K562 (cell line): ENCODE measurements at regions not wholly inside any gene's neighbourhood (a gene's known extent, or its start where the extent isn't known, plus 50 kb on each side); places are given as distances from the start of the nearest gene placed in this dataset.

ENCODE experiments used
- ATAC-seq: fragments of 200-7000 bp; cut with Tn5 transposase; 3 replicates; pipeline ENCODE4 v1.9.1; 2020; ENCODE audit warnings: moderate library complexity
- BruUV-seq: library from RNA; stranded (reverse); fragments of 400-500 nt; replicated peaks from 2 replicates; lab custom pipeline; 2021; lab: Mats Ljungman, UMichigan
- CTCF ChIA-PET: fragments of 300-600 bp; formaldehyde crosslinking; extraction: SDS; loops from one replicate; lab custom pipeline; 2021; ENCODE audit warnings: low intra/inter-chr PET ratio; lab: Yijun Ruan, JAX
- POLR2A ChIA-PET: fragments of 300-600, 350-650 bp; sonication (Branson Sonifier 250); formaldehyde crosslinking; extraction: SDS; loops from one replicate; lab custom pipeline; 2021; ENCODE audit warnings: antibody characterized with exemption, inconsistent platforms; lab: Yijun Ruan, JAX
- DNase-seq, 4 experiments: peaks; one replicate each; pipeline versions ENCODE4 v3.0.0 to v3.0.0-alpha.2; 2011 to 2018; ENCODE audit warnings: low spot score in 3 of 4, mixed read lengths in 3 of 4; ENCODE audit errors: extremely low read depth in 1 of 4
- FAIRE-seq: peaks from 2 replicates; lab custom pipeline; 2011; peaks lifted over from hg19 to GRCh38; lab: Jason Lieb, UNC
- H2AFZ ChIP-seq: 2 replicates; pipeline ENCODE4 v1.6.0; 2011; ENCODE audit warnings: low read depth, low read length, control low read depth, inconsistent platforms
- H3K27ac ChIP-seq: fragments of 200-600 bp; 3 replicates; pipeline ENCODE4 v1.8.0; 2011; ENCODE audit warnings: low read depth, mild to moderate bottlenecking, control low read depth, inconsistent platforms, low read length, moderate library complexity, mixed read lengths; ENCODE audit errors: extremely low read depth
- H3K27me3 ChIP-seq, 2 experiments: fragments of 300-600 bp in 1 of 2; 2 replicates in 1 of 2; 3 replicates in 1 of 2; pipeline versions ENCODE4 v1.6.0 to v1.8.0; 2011; ENCODE audit warnings: inconsistent platforms in 2 of 2, low read length in 2 of 2, mild to moderate bottlenecking in 1 of 2, mixed read lengths in 1 of 2, moderate library complexity in 1 of 2; ENCODE audit not compliant: control insufficient read depth in 2 of 2, insufficient read depth in 2 of 2
- H3K36me3 ChIP-seq: fragments of 300-600 bp; 3 replicates; pipeline ENCODE4 v1.8.0; 2011; ENCODE audit warnings: mild to moderate bottlenecking, low read length, inconsistent platforms; ENCODE audit not compliant: control insufficient read depth, insufficient read depth
- H3K4me1 ChIP-seq, 2 experiments: fragments of 200-600 bp in 1 of 2; replicated peaks in 1 of 2; 2 replicates in 1 of 2; 3 replicates in 1 of 2; pipeline versions ENCODE4 v1.5.1 to v1.8.0; 2011; ENCODE audit warnings: inconsistent platforms in 2 of 2, low read length in 2 of 2, mild to moderate bottlenecking in 1 of 2, mixed read lengths in 1 of 2, moderate library complexity in 1 of 2; ENCODE audit not compliant: control insufficient read depth in 2 of 2, insufficient read depth in 2 of 2
- H3K4me2 ChIP-seq: 2 replicates; pipeline ENCODE4 v1.6.1; 2011; ENCODE audit warnings: low read length, control low read depth, inconsistent platforms, mixed read lengths; ENCODE audit not compliant: insufficient read depth
- H3K4me3 ChIP-seq: fragments of 200-600 bp; sonication (generic), shearing (Covaris generic); 2 replicates; pipeline ENCODE4 v1.5.1; 2016; ENCODE audit warnings: control low read depth, inconsistent platforms
- H3K79me2 ChIP-seq: fragments of 200-600 bp; 3 replicates; pipeline ENCODE4 v1.8.0; 2011; ENCODE audit warnings: low read length, inconsistent platforms; ENCODE audit not compliant: control insufficient read depth, insufficient read depth
- H3K9ac ChIP-seq, 2 experiments: 2 replicates each; pipeline versions ENCODE4 v1.6.0 to v1.6.1; 2011; ENCODE audit warnings: low read depth in 2 of 2, low read length in 2 of 2, control low read depth in 1 of 2, inconsistent platforms in 1 of 2, mild to moderate bottlenecking in 1 of 2, mixed read lengths in 1 of 2; ENCODE audit not compliant: insufficient read depth in 1 of 2
- H3K9me1 ChIP-seq: one replicate; pipeline ENCODE4 v1.6.0; 2011; ENCODE audit warnings: inconsistent platforms, mild to moderate bottlenecking, low read length, moderate library complexity; ENCODE audit not compliant: control insufficient read depth, insufficient read depth
- H3K9me3 ChIP-seq: replicated peaks from 2 replicates; pipeline ENCODE4 v1.5.1; 2011; ENCODE audit warnings: low read depth, low read length, inconsistent platforms; ENCODE audit not compliant: control insufficient read depth, insufficient read depth
- H4K20me1 ChIP-seq: replicated peaks from 2 replicates; pipeline ENCODE4 v1.6.1; 2011; ENCODE audit warnings: low read length, inconsistent platforms, mixed read lengths; ENCODE audit not compliant: control insufficient read depth, insufficient read depth
- HMG20A ChIP-seq: fragments of 450-650 bp; formaldehyde crosslinking; conservative IDR thresholded peaks from 2 replicates; pipeline ENCODE4 v1.4.0; 2020; ENCODE audit warnings: mild to moderate bottlenecking, mixed read lengths
- POU5F1 ChIP-seq: fragments of 150-350 bp; IDR thresholded peaks from 2 replicates; pipeline ENCODE4 v1.6.1; 2014; ENCODE audit warnings: borderline replicate concordance, low read length, low read depth, mild to moderate bottlenecking; ENCODE audit not compliant: partially characterized antibody
- SIN3A ChIP-seq, 2 experiments: fragments of 150-350 bp in 1 of 2; IDR thresholded peaks; 2 replicates each; pipeline ENCODE4 v1.6.1; 2011 to 2016; ENCODE audit warnings: borderline replicate concordance in 2 of 2, low read depth in 2 of 2, low read length in 2 of 2, mild to moderate bottlenecking in 2 of 2, moderate library complexity in 2 of 2; ENCODE audit not compliant: control insufficient read depth in 1 of 2
- TAF7 ChIP-seq: fragments of 450-650 bp; IDR thresholded peaks from 2 replicates; pipeline ENCODE4 v1.6.1; 2016; ENCODE audit warnings: missing genetic modification characterization, missing compliant biosample characterization
- TCFL5 ChIP-seq: fragments of 250-450 bp; sonication (Bioruptor Pico); conservative IDR thresholded peaks from 2 replicates; pipeline ENCODE4 v1.6.1; 2021; ENCODE audit warnings: mild to moderate bottlenecking, moderate library complexity, matching md5 sums
- YY1 ChIP-seq, 3 experiments: IDR thresholded peaks; 2 replicates each; pipeline ENCODE4 v1.6.1; 2011; ENCODE audit warnings: low read length in 2 of 3, mild to moderate bottlenecking in 2 of 3, moderate library complexity in 2 of 3, borderline replicate concordance in 1 of 3, control low read depth in 1 of 3, low read depth in 1 of 3; ENCODE audit not compliant: insufficient read depth in 3 of 3, insufficient replicate concordance in 2 of 3, control insufficient read depth in 1 of 3, insufficient read length in 1 of 3; ENCODE audit errors: extremely low read depth in 1 of 3
- ZBED1 ChIP-seq: IDR thresholded peaks from 2 replicates; pipeline ENCODE4 v1.6.1; 2014
- ZNF316 ChIP-seq: fragments of 450-650 bp; IDR thresholded peaks from 2 replicates; pipeline ENCODE4 v1.6.1; 2016
- WGBS: fragments of 100-300 bp; shearing (Covaris generic); methylation state at CpG from one replicate; pipeline ENCODE4 v1.1.6; 2016; ENCODE audit warnings: low coverage, mixed read lengths; ENCODE audit not compliant: insufficient coverage; ENCODE audit errors: missing lambda C conversion rate; 5-methylcytosine and 5-hydroxymethylcytosine counted together
- in situ Hi-C: fragments of 300-500 bp; cut with MboI; formaldehyde crosslinking; loops from 4 replicates; pipeline ENCODE4 v1.15.0; 2018; ENCODE audit warnings: inconsistent platforms, mixed read lengths
- intact Hi-C: fragments of 100-400 bp; cut with micrococcal nuclease; formaldehyde crosslinking; loops from 2 replicates; pipeline ENCODE4 v1.14.2; 2022
- TF ChIP-seq, protein P1 (sequence below): fragments of 250-450 bp; sonication (Bioruptor Pico); IDR thresholded peaks from 2 replicates; pipeline ENCODE4 v1.5.0; 2021; ENCODE audit warnings: mild to moderate bottlenecking, moderate library complexity
- TF ChIP-seq, protein P2 (sequence below): fragments of 250-450 bp; sonication (Bioruptor Pico); IDR thresholded peaks from 2 replicates; pipeline ENCODE4 v1.9.0; 2021; ENCODE audit warnings: mild to moderate bottlenecking
- TF ChIP-seq, protein P3 (sequence below): sonication (generic); formaldehyde crosslinking; IDR thresholded peaks from 2 replicates; pipeline ENCODE4 v1.8.0; 2022; ENCODE audit warnings: mild to moderate bottlenecking, missing genetic modification reagents
- TF ChIP-seq, protein P4 (sequence below): sonication (generic); formaldehyde crosslinking; IDR thresholded peaks from 2 replicates; pipeline ENCODE4 v1.8.0; 2022; ENCODE audit warnings: mild to moderate bottlenecking, low read depth, missing genetic modification reagents
- TF ChIP-seq, protein P5 (sequence below): fragments of 250-450 bp; sonication (Bioruptor Pico); IDR thresholded peaks from 2 replicates; pipeline ENCODE4 v1.8.0; 2022; ENCODE audit warnings: moderate library complexity, mild to moderate bottlenecking, inconsistent platforms

DNA sequence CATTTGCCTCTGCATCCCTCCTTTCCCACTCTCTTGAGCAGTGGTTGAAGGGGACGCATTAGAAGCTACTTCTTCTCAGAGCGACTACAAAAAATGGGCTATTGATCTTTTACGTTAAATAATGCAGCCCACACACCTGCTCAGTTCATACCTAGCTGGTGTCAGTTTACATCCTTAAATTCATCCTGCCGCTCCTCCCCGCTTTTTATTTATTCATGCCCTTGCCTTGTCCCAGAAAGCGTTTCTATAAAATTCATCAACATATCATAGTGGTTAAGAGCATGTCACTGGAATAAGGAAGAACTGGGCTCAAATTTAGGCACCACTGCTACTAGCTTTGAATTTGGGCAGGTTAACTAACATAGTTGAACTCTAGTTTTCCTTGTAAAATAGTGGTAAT is 66.0 kb upstream of the TINAGL1 start:
- peaks cover 32 to 73% of the 10 kb centered on the region in 2 experiments for H3K27me3 ChIP-seq
- no TSS peak for BruUV-seq
- intact Hi-C loops (no loop called here), in situ Hi-C loops (no loop called here)
- ChIA-PET POLR2A (interaction anchor here (0.6 kb wide), 1 partner anchor 9 kb away, joined by 3 read pairs; no protein-coding TSS in a partner anchor), CTCF (no interaction called here)
- no peaks in the 10 kb centered on the region for H3K9me3 ChIP-seq
- peaks cover 0 to 6% of the 10 kb centered on the region in 2 experiments; a peak in 3 of 5 replicates for H3K4me1 ChIP-seq
- DNase-seq: no peak
- H3K4me3 ChIP-seq: no peak overlapping the region
- no peak overlapping the region for H3K9ac ChIP-seq
- peaks cover 4% of the 10 kb centered on the region; the same call in 1 of the 2 replicates for H4K20me1 ChIP-seq
- 6% methylated on average over 6 of the region's 6 CpGs for WGBS
- H3K27ac ChIP-seq: no peak overlapping the region
- ATAC-seq: no peak
- H3K79me2 ChIP-seq: no peaks in the 10 kb centered on the region
- no peak overlapping the region for H3K4me2 ChIP-seq
- H3K9me1 ChIP-seq: no peaks in the 10 kb centered on the region
- H2AFZ ChIP-seq: no peak overlapping the region
- FAIRE-seq: no peak
- H3K36me3 ChIP-seq: no peaks in the 10 kb centered on the region
- TF ChIP-seq, protein P1, sequence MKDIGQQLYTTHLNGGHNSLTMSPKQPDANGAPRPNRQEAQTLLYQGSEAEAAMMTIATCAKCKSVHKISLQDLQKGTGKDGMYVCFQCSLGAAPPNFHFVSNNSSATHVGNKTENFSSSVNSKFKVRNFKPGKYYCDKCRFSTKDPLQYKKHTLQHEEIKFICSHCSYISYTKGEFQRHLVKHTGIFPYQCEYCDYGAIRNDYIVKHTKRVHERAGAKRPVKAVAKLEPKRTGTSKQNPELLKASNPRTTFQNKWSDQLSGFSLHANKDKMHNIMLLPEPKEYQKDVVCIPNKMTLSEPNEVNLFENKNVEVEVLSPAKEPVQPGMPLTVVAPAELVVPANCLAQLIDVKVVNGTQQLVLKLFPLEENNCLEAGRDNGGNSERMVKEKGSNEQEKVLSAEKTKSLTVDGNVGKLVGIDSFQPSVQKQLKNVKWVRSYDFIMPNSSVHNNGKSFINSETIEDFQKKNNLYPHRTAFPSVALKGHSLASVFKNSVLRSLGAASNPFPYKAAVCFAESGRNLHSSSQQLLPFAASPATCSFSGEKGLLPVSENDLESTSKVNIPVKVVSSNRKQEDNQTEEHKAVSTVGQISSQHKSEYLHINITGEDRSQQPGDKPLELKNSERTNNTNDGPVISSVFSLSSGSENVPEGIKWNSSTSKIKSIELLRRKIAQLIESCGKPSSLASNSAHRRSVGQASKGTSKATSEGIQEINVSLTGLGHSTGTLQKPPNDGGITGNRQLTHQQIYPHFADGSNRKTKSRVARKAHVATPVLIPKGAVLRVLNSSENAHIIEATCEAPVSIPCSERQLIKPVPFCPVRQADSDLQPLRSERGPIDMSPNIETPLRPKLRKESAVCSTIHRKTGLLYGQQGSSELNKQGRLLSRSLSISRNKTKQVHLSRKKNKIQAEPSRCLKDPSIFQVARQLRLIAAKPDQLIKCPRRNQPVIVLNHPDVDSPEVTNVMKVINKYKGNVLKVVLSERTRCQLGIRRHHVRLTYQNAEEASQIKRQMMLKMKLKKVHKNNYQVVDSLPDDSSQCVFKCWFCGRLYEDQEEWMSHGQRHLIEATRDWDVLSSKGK (CRISPR knock-in tag): no peak
- TF ChIP-seq ZNF316 (no peak), HMG20A (CRISPR knock-in tag) (no peak), TAF7 (tag) (no peak), YY1 (IDR thresholded peaks at IDR 0.05; ENCODE audit: borderline replicate concordance in 1 of 3, control insufficient read depth in 1 of 3, extremely low read depth in 1 of 3, insufficient read depth in 3 of 3, insufficient read length in 1 of 3, insufficient replicate concordance in 2 of 3, low read depth in 1 of 3, low read length in 2 of 3) (no peak), POU5F1 (no peak), TCFL5 (CRISPR knock-in tag) (no peak), ZBED1 (no peak), SIN3A (IDR thresholded peaks at IDR 0.05; ENCODE audit: borderline replicate concordance in 2 of 2, control insufficient read depth in 1 of 2, low read depth in 2 of 2, low read length in 2 of 2) (no peak)
- TF ChIP-seq, protein P2, sequence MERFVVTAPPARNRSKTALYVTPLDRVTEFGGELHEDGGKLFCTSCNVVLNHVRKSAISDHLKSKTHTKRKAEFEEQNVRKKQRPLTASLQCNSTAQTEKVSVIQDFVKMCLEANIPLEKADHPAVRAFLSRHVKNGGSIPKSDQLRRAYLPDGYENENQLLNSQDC (CRISPR knock-in tag): no peak
- TF ChIP-seq, protein P3, sequence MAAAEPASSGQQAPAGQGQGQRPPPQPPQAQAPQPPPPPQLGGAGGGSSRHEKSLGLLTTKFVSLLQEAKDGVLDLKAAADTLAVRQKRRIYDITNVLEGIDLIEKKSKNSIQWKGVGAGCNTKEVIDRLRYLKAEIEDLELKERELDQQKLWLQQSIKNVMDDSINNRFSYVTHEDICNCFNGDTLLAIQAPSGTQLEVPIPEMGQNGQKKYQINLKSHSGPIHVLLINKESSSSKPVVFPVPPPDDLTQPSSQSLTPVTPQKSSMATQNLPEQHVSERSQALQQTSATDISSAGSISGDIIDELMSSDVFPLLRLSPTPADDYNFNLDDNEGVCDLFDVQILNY: no peak
- TF ChIP-seq, protein P4, sequence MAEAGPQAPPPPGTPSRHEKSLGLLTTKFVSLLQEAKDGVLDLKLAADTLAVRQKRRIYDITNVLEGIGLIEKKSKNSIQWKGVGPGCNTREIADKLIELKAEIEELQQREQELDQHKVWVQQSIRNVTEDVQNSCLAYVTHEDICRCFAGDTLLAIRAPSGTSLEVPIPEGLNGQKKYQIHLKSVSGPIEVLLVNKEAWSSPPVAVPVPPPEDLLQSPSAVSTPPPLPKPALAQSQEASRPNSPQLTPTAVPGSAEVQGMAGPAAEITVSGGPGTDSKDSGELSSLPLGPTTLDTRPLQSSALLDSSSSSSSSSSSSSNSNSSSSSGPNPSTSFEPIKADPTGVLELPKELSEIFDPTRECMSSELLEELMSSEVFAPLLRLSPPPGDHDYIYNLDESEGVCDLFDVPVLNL (CRISPR knock-in tag): no peak
- TF ChIP-seq, protein P5, sequence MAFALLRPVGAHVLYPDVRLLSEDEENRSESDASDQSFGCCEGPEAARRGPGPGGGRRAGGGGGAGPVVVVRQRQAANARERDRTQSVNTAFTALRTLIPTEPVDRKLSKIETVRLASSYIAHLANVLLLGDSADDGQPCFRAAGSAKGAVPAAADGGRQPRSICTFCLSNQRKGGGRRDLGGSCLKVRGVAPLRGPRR: no peak
